Keratinocyte (primary cell): ENCODE measurements at regions not wholly inside any gene's neighbourhood (a gene's known extent, or its start where the extent isn't known, plus 50 kb on each side); places are given as distances from the start of the nearest gene placed in this dataset.

Experiments
- EZH2 ChIP-seq: IDR thresholded peaks from one replicate; pipeline ENCODE4 v1.6.1; 2012; ENCODE audit warnings: inconsistent platforms, mild to moderate bottlenecking, low read length, moderate library complexity
- TF ChIP-seq, protein P1 (sequence below), 3 experiments: IDR thresholded peaks in 1 of 3; conservative IDR thresholded peaks in 1 of 3; optimal IDR thresholded peaks in 1 of 3; 2 replicates in 2 of 3; 3 replicates in 1 of 3; pipeline versions ENCODE3 to v1.5.1; 2011; ENCODE audit warnings: low read length in 3 of 3, mild to moderate bottlenecking in 3 of 3, moderate library complexity in 2 of 3, control low read depth in 1 of 3, inconsistent platforms in 1 of 3; ENCODE audit not compliant: insufficient read depth in 2 of 3; ENCODE audit errors: extremely low read depth in 1 of 3

DNA sequence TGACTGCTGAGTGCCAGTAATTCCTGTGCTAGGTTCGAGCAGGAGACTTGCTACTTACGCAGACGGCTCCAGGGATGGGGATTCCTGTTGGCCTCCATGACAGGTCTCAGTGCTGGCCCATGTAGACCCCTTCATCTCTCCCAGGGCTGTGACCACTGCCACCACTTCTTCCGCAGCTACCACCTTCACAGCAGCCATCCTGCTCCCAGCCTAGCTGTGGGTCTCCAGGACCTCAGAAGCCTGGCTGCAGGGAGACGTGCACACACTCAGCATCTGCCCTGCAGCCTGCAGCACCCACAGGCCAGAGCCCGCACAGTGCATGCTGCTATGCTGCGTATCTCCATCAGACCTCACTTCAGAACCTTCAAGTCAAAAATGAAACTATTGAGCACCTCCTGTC is 1503.9 kb downstream of the BRD1 start:
- TF ChIP-seq, protein P1, sequence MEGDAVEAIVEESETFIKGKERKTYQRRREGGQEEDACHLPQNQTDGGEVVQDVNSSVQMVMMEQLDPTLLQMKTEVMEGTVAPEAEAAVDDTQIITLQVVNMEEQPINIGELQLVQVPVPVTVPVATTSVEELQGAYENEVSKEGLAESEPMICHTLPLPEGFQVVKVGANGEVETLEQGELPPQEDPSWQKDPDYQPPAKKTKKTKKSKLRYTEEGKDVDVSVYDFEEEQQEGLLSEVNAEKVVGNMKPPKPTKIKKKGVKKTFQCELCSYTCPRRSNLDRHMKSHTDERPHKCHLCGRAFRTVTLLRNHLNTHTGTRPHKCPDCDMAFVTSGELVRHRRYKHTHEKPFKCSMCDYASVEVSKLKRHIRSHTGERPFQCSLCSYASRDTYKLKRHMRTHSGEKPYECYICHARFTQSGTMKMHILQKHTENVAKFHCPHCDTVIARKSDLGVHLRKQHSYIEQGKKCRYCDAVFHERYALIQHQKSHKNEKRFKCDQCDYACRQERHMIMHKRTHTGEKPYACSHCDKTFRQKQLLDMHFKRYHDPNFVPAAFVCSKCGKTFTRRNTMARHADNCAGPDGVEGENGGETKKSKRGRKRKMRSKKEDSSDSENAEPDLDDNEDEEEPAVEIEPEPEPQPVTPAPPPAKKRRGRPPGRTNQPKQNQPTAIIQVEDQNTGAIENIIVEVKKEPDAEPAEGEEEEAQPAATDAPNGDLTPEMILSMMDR (optimal IDR thresholded peaks at IDR 0.05 in 1 of 3, IDR thresholded peaks at IDR 0.05 in 1 of 3, conservative IDR thresholded peaks at IDR 0.05 in 1 of 3; ENCODE audit: extremely low read depth in 1 of 3, insufficient read depth in 2 of 3, low read length in 3 of 3): no peak
- no peak for TF ChIP-seq EZH2
